ENCODE measurements at regions not wholly inside any gene's neighbourhood (a gene's known extent, or its start where the extent isn't known, plus 50 kb on each side); places are given as distances from the start of the nearest gene placed in this dataset.

DNA sequence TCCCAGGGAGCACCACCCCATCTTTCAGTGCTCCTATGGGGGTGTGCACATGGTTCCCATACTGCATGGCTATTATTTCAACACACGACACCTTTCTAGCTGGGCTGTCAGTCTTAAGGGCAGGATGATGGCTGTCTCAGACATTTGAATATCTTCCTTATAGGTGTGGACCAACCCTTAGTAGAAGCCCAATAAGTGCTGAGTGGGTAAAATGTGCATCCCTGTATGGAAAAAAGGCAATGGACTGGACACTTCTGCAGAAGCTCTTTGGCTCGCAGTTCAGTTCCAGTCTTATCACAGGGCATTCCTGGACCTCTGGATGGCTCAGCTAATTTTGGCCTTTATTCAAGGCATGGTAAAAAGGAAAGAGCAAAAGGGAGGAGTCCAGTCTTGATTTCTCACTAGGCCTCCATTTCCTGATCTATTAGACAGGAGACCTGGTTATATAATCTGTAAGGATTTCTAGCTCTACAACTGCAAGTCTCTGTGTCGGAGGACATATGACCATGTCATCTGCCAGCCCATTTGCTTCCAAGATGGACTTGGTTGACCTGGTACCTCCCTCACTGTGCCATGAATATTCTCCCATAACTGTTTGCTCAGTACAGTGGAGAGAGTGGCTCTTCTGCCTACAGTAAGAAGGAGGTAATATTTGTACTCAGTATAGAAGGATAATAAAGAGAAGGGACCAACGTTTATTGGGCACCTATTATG lies 53.8 kb upstream of the RASGRP1 start (continued):
- no peak for TF ChIP-seq GLIS3 (CRISPR knock-in tag; IDR thresholded peaks at IDR 0.05)
- TF ChIP-seq SNAI2 (CRISPR knock-in tag; IDR thresholded peaks at IDR 0.05), result no peak
- TF ChIP-seq, protein P1, sequence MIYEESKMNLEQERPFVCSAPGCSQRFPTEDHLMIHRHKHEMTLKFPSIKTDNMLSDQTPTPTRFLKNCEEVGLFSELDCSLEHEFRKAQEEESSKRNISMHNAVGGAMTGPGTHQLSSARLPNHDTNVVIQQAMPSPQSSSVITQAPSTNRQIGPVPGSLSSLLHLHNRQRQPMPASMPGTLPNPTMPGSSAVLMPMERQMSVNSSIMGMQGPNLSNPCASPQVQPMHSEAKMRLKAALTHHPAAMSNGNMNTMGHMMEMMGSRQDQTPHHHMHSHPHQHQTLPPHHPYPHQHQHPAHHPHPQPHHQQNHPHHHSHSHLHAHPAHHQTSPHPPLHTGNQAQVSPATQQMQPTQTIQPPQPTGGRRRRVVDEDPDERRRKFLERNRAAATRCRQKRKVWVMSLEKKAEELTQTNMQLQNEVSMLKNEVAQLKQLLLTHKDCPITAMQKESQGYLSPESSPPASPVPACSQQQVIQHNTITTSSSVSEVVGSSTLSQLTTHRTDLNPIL (CRISPR knock-in tag; IDR thresholded peaks at IDR 0.05; ENCODE audit: low read depth), result no peak
- TF ChIP-seq RARB (CRISPR knock-in tag; IDR thresholded peaks at IDR 0.05), result no peak
- no peak for TF ChIP-seq BACH2 (CRISPR knock-in tag; IDR thresholded peaks at IDR 0.05; ENCODE audit: borderline replicate concordance)
- TF ChIP-seq ZFP3 (CRISPR knock-in tag; IDR thresholded peaks at IDR 0.05), result no peak

GRCh38 chr15:38620098-38620497 lies 55.5 kb upstream of the RASGRP1 start:
- TF ChIP-seq ZNF8 (CRISPR knock-in tag; IDR thresholded peaks at IDR 0.05) (no peak), OSR1 (CRISPR knock-in tag; IDR thresholded peaks at IDR 0.05) (no peak), ISL1 (CRISPR knock-in tag; IDR thresholded peaks at IDR 0.05) (no peak), ZFP30 (CRISPR knock-in tag; IDR thresholded peaks at IDR 0.05) (no peak), TOX (CRISPR knock-in tag; IDR thresholded peaks at IDR 0.05; ENCODE audit: borderline replicate concordance) (no peak), PATZ1 (CRISPR knock-in tag; IDR thresholded peaks at IDR 0.05; ENCODE audit: borderline replicate concordance) (no peak), ZFP3 (CRISPR knock-in tag; IDR thresholded peaks at IDR 0.05) (no peak), ESRRG (CRISPR knock-in tag; IDR thresholded peaks at IDR 0.05) (no peak), GLIS3 (CRISPR knock-in tag; IDR thresholded peaks at IDR 0.05) (no peak)
- TF ChIP-seq, protein P2, sequence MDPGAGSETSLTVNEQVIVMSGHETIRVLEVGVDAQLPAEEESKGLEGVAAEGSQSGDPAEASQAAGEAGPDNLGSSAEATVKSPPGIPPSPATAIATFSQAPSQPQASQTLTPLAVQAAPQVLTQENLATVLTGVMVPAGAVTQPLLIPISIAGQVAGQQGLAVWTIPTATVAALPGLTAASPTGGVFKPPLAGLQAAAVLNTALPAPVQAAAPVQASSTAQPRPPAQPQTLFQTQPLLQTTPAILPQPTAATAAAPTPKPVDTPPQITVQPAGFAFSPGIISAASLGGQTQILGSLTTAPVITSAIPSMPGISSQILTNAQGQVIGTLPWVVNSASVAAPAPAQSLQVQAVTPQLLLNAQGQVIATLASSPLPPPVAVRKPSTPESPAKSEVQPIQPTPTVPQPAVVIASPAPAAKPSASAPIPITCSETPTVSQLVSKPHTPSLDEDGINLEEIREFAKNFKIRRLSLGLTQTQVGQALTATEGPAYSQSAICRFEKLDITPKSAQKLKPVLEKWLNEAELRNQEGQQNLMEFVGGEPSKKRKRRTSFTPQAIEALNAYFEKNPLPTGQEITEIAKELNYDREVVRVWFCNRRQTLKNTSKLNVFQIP (CRISPR knock-in tag; IDR thresholded peaks at IDR 0.05; ENCODE audit: borderline replicate concordance, low read depth), result no peak
- TF ChIP-seq, protein P1 (CRISPR knock-in tag; IDR thresholded peaks at IDR 0.05; ENCODE audit: low read depth), result no peak
- ATAC-seq, result no peak

DNA sequence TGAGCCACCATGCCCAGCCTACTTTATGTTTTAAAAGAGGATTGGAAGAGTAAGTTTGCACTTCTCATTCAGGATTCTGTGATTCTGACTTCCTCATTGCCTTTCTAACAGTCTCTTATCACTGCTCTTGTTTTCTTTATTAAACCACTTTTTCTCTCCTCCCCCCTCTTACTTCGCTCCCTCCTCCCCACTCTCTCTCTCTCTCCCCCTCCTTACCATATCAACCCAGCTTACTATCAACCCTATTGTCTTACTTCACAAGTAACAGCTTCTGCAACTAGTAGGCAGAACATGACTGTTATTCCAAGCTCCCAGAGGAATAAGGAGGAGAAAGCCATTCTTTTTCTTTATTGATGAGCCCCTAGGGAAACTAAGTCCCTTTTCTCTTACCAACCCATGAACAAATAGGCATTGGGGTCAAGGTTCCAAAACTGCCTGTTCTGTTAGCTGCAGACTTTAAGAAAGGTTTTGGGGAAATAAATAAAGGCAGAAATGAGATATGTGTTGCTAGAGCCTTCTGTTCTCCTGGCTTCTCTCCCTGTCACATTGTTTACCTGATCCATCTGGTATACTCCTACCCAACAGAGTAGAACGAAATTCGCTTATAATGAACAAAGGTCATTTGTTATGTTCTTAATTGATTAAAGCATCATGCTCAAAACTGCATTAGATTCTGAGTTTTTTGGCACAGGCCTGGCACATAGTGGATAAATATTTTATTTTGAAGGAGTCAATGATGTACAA lies 56.4 kb upstream of the RASGRP1 start:
- ATAC-seq, result no peak
- TF ChIP-seq, protein P3, sequence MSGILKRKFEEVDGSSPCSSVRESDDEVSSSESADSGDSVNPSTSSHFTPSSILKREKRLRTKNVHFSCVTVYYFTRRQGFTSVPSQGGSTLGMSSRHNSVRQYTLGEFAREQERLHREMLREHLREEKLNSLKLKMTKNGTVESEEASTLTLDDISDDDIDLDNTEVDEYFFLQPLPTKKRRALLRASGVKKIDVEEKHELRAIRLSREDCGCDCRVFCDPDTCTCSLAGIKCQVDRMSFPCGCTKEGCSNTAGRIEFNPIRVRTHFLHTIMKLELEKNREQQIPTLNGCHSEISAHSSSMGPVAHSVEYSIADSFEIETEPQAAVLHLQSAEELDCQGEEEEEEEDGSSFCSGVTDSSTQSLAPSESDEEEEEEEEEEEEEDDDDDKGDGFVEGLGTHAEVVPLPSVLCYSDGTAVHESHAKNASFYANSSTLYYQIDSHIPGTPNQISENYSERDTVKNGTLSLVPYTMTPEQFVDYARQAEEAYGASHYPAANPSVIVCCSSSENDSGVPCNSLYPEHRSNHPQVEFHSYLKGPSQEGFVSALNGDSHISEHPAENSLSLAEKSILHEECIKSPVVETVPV (CRISPR knock-in tag; IDR thresholded peaks at IDR 0.05), result no peak
- TF ChIP-seq, protein P2 (CRISPR knock-in tag; IDR thresholded peaks at IDR 0.05; ENCODE audit: borderline replicate concordance, low read depth), result no peak
- TF ChIP-seq TSHZ2 (CRISPR knock-in tag; IDR thresholded peaks at IDR 0.05) (no peak), RARB (CRISPR knock-in tag; IDR thresholded peaks at IDR 0.05) (no peak), ZFP3 (CRISPR knock-in tag; IDR thresholded peaks at IDR 0.05) (no peak), CSDC2 (CRISPR knock-in tag; IDR thresholded peaks at IDR 0.05) (no peak), PATZ1 (CRISPR knock-in tag; IDR thresholded peaks at IDR 0.05; ENCODE audit: borderline replicate concordance) (no peak), ISL1 (CRISPR knock-in tag; IDR thresholded peaks at IDR 0.05) (no peak), ARNTL (CRISPR knock-in tag; IDR thresholded peaks at IDR 0.05; ENCODE audit: borderline replicate concordance, low read depth) (no peak), BACH2 (CRISPR knock-in tag; IDR thresholded peaks at IDR 0.05; ENCODE audit: borderline replicate concordance) (no peak), ZC3H10 (CRISPR knock-in tag; IDR thresholded peaks at IDR 0.05) (no peak), ZNF70 (CRISPR knock-in tag; IDR thresholded peaks at IDR 0.05) (no peak), ZNF8 (CRISPR knock-in tag; IDR thresholded peaks at IDR 0.05) (no peak), OSR1 (CRISPR knock-in tag; IDR thresholded peaks at IDR 0.05) (no peak)
